ENCODE measurements at regions not wholly inside any gene's neighbourhood (a gene's known extent, or its start where the extent isn't known, plus 50 kb on each side); places are given as distances from the start of the nearest gene placed in this dataset.

- Histone ChIP-seq H3K79me2 (ENCODE audit: control insufficient read depth, insufficient read depth, low read length) (no peaks in the 10 kb centered on the region), H3K27me3 (ENCODE audit: control insufficient read depth in 2 of 2, insufficient read depth in 2 of 2, low read length in 2 of 2) (no peaks in the 10 kb centered on the region), H3K4me2 (ENCODE audit: insufficient read depth, low read length) (no peak overlapping the region), H3K9me3 (replicated peaks; ENCODE audit: control insufficient read depth, insufficient read depth, low read length) (peaks cover 3% of the 10 kb centered on the region), H2AFZ (ENCODE audit: low read depth, low read length) (no peak overlapping the region), H3K9ac (replicated peaks; ENCODE audit: extremely low read depth, insufficient read depth, low read length) (no peak overlapping the region), H3K36me3 (ENCODE audit: control insufficient read depth in 2 of 2, extremely low read depth in 1 of 2, insufficient read depth in 2 of 2, low read length in 2 of 2) (no peaks in the 10 kb centered on the region), H3K4me1 (ENCODE audit: control insufficient read depth, extremely low read depth, insufficient read depth, low read length) (no peaks in the 10 kb centered on the region), H3K9me1 (replicated peaks; ENCODE audit: control insufficient read depth, extremely low read depth, insufficient read depth, low read length) (no peaks in the 10 kb centered on the region), H3K27ac (ENCODE audit: insufficient read depth, low read depth, low read length) (no peak overlapping the region), H3K4me3 (replicated peaks in 1 of 3; ENCODE audit: insufficient read depth in 1 of 3, low read depth in 1 of 3, low read length in 3 of 3) (no peak overlapping the region), H4K20me1 (replicated peaks; ENCODE audit: control insufficient read depth, extremely low read depth, insufficient read depth, low read length) (no peaks in the 10 kb centered on the region)
- intact Hi-C loops (cut with micrococcal nuclease), result no loop called here
- ChIA-PET POLR2A (no interaction called here), CTCF (no interaction called here)
- dilution Hi-C loops (cut with MboI; ENCODE audit: extremely low pct_ligation_motif_present, low sequenced_read_pairs), result no loop called here
- no TSS peak for BruUV-seq (replicated peaks)
- FAIRE-seq, result no peak
- no peak for DNase-seq (ENCODE audit: low read depth, low spot score)
- TF ChIP-seq CTCF (IDR thresholded peaks at IDR 0.05; ENCODE audit: extremely low read depth in 1 of 2, insufficient read depth in 1 of 2, low read depth in 1 of 2, low read length in 2 of 2) (no peak), MYC (IDR thresholded peaks at IDR 0.05; ENCODE audit: low read depth, low read length) (no peak), EZH2 (IDR thresholded peaks at IDR 0.05; ENCODE audit: borderline replicate concordance, low read depth, low read length, severe bottlenecking) (no peak)
These were observed 106.1 kb upstream of the CDH9 start for GRCh38 chr5:27144456-27144855.

GRCh38 chr5:27140831-27141230 lies 102.4 kb upstream of the CDH9 start:
- H2AFZ ChIP-seq (ENCODE audit: low read depth, low read length), result no peak overlapping the region
- no peaks in the 10 kb centered on the region for H3K79me2 ChIP-seq (ENCODE audit: control insufficient read depth, insufficient read depth, low read length)
- H3K4me1 ChIP-seq (ENCODE audit: control insufficient read depth, extremely low read depth, insufficient read depth, low read length), result no peaks in the 10 kb centered on the region
- DNase-seq (ENCODE audit: low read depth, low spot score) (no peak), FAIRE-seq (no peak)
- H3K27me3 ChIP-seq (ENCODE audit: control insufficient read depth in 2 of 2, insufficient read depth in 2 of 2, low read length in 2 of 2), result no peaks in the 10 kb centered on the region
- intact Hi-C loops (cut with micrococcal nuclease), result no loop called here
- H3K36me3 ChIP-seq (ENCODE audit: control insufficient read depth in 2 of 2, extremely low read depth in 1 of 2, insufficient read depth in 2 of 2, low read length in 2 of 2), result no peaks in the 10 kb centered on the region
- BruUV-seq (replicated peaks), result no TSS peak
- H3K9me1 ChIP-seq (replicated peaks; ENCODE audit: control insufficient read depth, extremely low read depth, insufficient read depth, low read length), result no peaks in the 10 kb centered on the region
- no peak overlapping the region for H3K4me2 ChIP-seq (ENCODE audit: insufficient read depth, low read length)
- H3K9ac ChIP-seq (replicated peaks; ENCODE audit: extremely low read depth, insufficient read depth, low read length), result no peak overlapping the region
- TF ChIP-seq POLR2AphosphoS5 (IDR thresholded peaks at IDR 0.05; ENCODE audit: insufficient read depth, low read depth, low read length) (no peak), MYC (IDR thresholded peaks at IDR 0.05; ENCODE audit: low read depth, low read length) (no peak), POLR2A (IDR thresholded peaks at IDR 0.05; ENCODE audit: low read depth, low read length) (no peak), JUN (IDR thresholded peaks at IDR 0.05; ENCODE audit: borderline replicate concordance, insufficient read depth, insufficient read length, low read depth) (no peak), GATA2 (IDR thresholded peaks at IDR 0.05; ENCODE audit: insufficient read depth, insufficient read length, low read depth, low read length) (no peak), CTCF (IDR thresholded peaks at IDR 0.05; ENCODE audit: extremely low read depth in 1 of 2, insufficient read depth in 1 of 2, low read depth in 1 of 2, low read length in 2 of 2) (no peak), FOS (IDR thresholded peaks at IDR 0.05; ENCODE audit: borderline replicate concordance, insufficient read depth, low read length) (no peak), EZH2 (IDR thresholded peaks at IDR 0.05; ENCODE audit: borderline replicate concordance, low read depth, low read length, severe bottlenecking) (no peak), MAX (IDR thresholded peaks at IDR 0.05; ENCODE audit: insufficient read depth, insufficient read length) (no peak)
- no peak overlapping the region for H3K27ac ChIP-seq (ENCODE audit: insufficient read depth, low read depth, low read length)
- ChIA-PET POLR2A (no interaction called here), CTCF (no interaction called here)
- no peaks in the 10 kb centered on the region for H4K20me1 ChIP-seq (replicated peaks; ENCODE audit: control insufficient read depth, extremely low read depth, insufficient read depth, low read length)
- dilution Hi-C loops (cut with MboI; ENCODE audit: extremely low pct_ligation_motif_present, low sequenced_read_pairs), result no loop called here
- H3K4me3 ChIP-seq (replicated peaks in 1 of 3; ENCODE audit: insufficient read depth in 1 of 3, low read depth in 1 of 3, low read length in 3 of 3), result no peak overlapping the region
- H3K9me3 ChIP-seq (replicated peaks; ENCODE audit: control insufficient read depth, insufficient read depth, low read length), result peaks cover 3% of the 10 kb centered on the region

Measured in endothelial cell of umbilical vein (primary cell).